AG04450 (cell line): ENCODE measurements at regions not wholly inside any gene's neighbourhood (a gene's known extent, or its start where the extent isn't known, plus 50 kb on each side); places are given as distances from the start of the nearest gene placed in this dataset.
"Not testable (repeated sequence)": the region's sequence is repeated elsewhere in the genome, so short reads cannot be mapped to it uniquely, and the experiment has no call there.

ENCODE experiments used
- CTCF ChIA-PET: fragments of 300-600, 350-600 bp; formaldehyde crosslinking; extraction: SDS; loops from one replicate; lab custom pipeline; 2022; ENCODE audit warnings: antibody characterized with exemption, inconsistent platforms; lab: Charles Lee
- POLR2A ChIA-PET: fragments of 350-600 bp; formaldehyde crosslinking; extraction: SDS; loops from one replicate; lab custom pipeline; 2021; ENCODE audit warnings: antibody characterized with exemption, inconsistent platforms; lab: Yijun Ruan, JAX
- DNase-seq: peaks from one replicate; pipeline ENCODE4 v3.0.0-alpha.2; 2011; ENCODE audit warnings: low read depth, low spot score
- H3K27ac ChIP-seq: one replicate; pipeline ENCODE4 v1.5.1; 2012; ENCODE audit warnings: low read depth, low read length, control low read depth
- H3K27me3 ChIP-seq: one replicate; pipeline ENCODE4 v1.6.0; 2012; ENCODE audit warnings: low read length; ENCODE audit not compliant: control insufficient read depth, insufficient read depth
- H3K4me3 ChIP-seq: 2 replicates; pipeline ENCODE4 v1.5.1; 2011; ENCODE audit warnings: mild to moderate bottlenecking, low read depth, low read length, control low read depth
- H3K9me3 ChIP-seq: 2 replicates; pipeline ENCODE4 v1.5.1; 2012; ENCODE audit warnings: low read length; ENCODE audit not compliant: control insufficient read depth, insufficient read depth
- TF ChIP-seq, protein P1 (sequence below): IDR thresholded peaks from 2 replicates; pipeline ENCODE4 v1.5.1; 2011; ENCODE audit warnings: low read depth, low read length, control low read depth, inconsistent platforms

DNA sequence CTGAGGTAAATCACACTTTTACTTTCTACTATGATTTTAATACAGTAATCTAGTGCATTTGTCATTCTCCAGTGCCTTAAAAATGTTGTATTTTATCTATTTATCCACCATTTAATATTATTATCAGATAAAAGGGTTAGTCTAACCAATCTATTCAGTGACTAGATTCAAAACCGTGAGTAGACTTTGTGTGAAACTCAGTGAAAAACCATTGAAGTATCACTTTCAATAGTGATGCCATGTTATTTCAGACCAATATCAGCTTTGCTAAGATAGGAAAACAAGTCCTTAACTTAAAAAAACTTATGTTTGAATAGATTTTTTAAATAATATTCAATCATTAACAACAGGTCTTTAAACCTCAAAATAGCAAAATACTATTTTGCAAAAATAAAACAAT is 1628.7 kb downstream of the REEP3 start:
- TF ChIP-seq, protein P1, sequence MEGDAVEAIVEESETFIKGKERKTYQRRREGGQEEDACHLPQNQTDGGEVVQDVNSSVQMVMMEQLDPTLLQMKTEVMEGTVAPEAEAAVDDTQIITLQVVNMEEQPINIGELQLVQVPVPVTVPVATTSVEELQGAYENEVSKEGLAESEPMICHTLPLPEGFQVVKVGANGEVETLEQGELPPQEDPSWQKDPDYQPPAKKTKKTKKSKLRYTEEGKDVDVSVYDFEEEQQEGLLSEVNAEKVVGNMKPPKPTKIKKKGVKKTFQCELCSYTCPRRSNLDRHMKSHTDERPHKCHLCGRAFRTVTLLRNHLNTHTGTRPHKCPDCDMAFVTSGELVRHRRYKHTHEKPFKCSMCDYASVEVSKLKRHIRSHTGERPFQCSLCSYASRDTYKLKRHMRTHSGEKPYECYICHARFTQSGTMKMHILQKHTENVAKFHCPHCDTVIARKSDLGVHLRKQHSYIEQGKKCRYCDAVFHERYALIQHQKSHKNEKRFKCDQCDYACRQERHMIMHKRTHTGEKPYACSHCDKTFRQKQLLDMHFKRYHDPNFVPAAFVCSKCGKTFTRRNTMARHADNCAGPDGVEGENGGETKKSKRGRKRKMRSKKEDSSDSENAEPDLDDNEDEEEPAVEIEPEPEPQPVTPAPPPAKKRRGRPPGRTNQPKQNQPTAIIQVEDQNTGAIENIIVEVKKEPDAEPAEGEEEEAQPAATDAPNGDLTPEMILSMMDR, result no peak
- POLR2A ChIA-PET, result no interaction called here
- Histone ChIP-seq H3K27ac (no peak overlapping the region), H3K9me3 (peaks cover 4% of the 10 kb centered on the region; the same call in 1 of the 2 replicates), H3K27me3 (no peaks in the 10 kb centered on the region), H3K4me3 (no peak overlapping the region)
- CTCF ChIA-PET, result no interaction called here
- no peak for DNase-seq

DNA sequence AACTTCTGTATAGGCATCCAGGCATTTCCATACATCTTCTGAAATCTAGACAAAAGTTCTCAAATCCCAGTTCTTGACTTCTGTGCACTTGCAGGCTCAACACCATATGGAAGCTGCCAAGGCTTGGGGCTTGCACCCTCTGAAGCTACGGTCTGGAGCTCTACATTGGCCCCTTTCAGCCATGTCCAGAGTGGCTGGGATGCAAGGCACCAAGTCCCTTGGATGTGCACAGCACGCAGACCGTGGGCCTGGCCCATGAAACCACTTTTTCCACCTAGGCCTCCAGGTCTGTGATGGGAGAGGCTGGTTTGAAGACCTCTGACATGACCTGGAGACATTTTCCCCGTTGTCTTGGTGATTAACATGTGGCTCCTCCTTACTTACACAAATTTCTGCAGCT is 1645.1 kb downstream of the REEP3 start:
- Histone ChIP-seq H3K4me3 (no peak overlapping the region), H3K9me3 (no peaks in the 10 kb centered on the region; the same call in 1 of the 2 replicates), H3K27me3 (no peaks in the 10 kb centered on the region), H3K27ac (no peak overlapping the region)
- ChIA-PET POLR2A (no interaction called here), CTCF (no interaction called here)
- DNase-seq, result no peak
- TF ChIP-seq, protein P1, result no peak

DNA sequence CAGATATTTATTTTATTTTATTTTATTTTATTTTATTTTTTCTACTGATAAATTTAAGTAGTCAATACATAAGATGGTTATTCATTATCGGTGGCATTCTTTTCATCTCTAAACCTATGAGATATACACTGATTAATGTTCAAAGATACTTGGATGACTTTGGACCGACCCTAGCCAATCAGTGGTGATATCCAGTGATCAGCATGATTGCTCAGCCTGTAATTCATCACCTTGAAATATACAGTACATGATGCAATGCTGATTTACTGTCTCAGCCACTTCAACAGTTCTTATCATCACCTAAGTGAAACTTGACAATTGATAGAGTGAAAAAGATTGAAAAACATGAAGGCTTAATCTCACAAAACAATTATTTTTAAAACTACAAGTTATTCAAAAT is 1651.0 kb downstream of the REEP3 start:
- DNase-seq, result no peak
- Histone ChIP-seq H3K27me3 (no peaks in the 10 kb centered on the region), H3K4me3 (no peak overlapping the region), H3K9me3 (no peaks in the 10 kb centered on the region), H3K27ac (no peak overlapping the region)
- POLR2A ChIA-PET, result no interaction called here
- TF ChIP-seq, protein P1, result no peak
- CTCF ChIA-PET, result no interaction called here

DNA sequence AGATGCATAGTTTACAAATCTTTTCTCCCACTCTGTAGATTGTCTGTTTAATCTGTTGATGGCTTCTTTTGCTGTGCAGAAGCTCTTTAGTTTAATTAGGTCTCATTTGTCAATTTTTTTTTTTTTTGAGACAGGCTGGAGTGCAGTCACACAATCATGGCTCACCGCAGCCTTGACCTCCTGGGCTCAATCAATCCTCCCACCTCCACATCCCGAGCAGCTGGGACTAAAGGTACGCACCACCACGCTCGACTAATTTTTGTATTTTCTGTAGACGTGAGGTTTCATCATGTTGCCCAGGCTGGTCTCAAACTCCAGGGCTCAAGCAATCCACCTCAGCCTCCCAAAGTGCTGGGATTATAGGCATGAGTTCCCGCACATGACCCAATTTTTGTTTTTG is 1655.8 kb downstream of the REEP3 start:
- DNase-seq, result no peak
- Histone ChIP-seq H3K27ac (no peak overlapping the region), H3K27me3 (no peaks in the 10 kb centered on the region), H3K4me3 (no peak overlapping the region), H3K9me3 (no peaks in the 10 kb centered on the region)
- TF ChIP-seq, protein P1, result no peak
- ChIA-PET POLR2A (no interaction called here), CTCF (interaction anchor here (0.7 kb wide), 1 partner anchor 1220 kb away, joined by 7 read pairs; no protein-coding TSS in a partner anchor)

DNA sequence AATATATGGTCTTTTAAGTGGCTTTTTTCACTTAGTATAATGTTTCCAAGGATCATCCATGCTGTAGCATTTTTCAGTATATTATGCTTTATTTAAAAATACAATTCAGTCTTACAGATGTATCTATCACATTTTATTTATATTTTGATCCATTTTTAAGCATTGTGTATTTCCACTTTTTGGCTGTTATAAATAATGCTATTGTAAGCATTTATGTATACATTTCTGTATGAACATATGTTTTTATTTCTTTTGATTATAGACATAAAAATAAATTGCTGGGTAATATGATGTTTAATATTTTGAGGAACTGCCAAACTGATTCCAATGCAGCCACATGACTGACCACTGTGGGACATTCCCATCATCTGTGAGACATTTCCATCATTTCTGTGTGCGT is 1662.0 kb downstream of the REEP3 start:
- no peak overlapping the region for H3K4me3 ChIP-seq
- ChIA-PET CTCF (no interaction called here), POLR2A (no interaction called here)
- no peak overlapping the region for H3K27ac ChIP-seq
- no peaks in the 10 kb centered on the region for H3K27me3 ChIP-seq
- no peak for DNase-seq
- TF ChIP-seq, protein P1, result no peak
- no peaks in the 10 kb centered on the region for H3K9me3 ChIP-seq

DNA sequence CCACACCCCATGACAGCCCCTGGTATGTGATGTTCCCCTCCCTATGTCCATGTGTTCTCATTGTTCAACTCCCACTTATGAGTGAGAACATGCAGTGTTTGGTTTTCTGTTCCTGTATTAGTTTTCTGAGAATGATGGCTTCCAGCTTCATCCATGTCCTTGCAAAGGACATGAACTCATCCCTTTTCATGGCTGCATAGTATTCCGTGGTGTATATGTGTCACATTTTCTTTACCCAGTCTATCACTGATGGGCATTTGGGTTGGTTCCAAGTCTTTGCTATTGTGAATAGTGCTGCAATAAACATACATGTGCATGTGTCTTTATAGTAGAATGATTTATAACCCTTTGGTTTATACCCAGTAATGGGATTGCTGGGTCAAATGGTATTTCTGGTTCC is 1665.5 kb downstream of the REEP3 start:
- CTCF ChIA-PET, H3K27ac ChIP-seq, H3K9me3 ChIP-seq, DNase-seq, H3K27me3 ChIP-seq, POLR2A ChIA-PET, H3K4me3 ChIP-seq: not testable (repeated sequence)
